Activated T-cell treated with anti-CD3 and anti-CD28 coated beads, Interleukin-2, amount 50 U/mL, for 48 hours (primary cell): ENCODE measurements at regions not wholly inside any gene's neighbourhood (a gene's known extent, or its start where the extent isn't known, plus 50 kb on each side); places are given as distances from the start of the nearest gene placed in this dataset.
"Not testable (repeated sequence)": the region's sequence is repeated elsewhere in the genome, so short reads cannot be mapped to it uniquely, and the experiment has no call there.

ENCODE experiments used
- DNase-seq, 2 experiments: peaks; one replicate each; pipeline ENCODE4 v3.0.0-alpha.2; 2020

DNA sequence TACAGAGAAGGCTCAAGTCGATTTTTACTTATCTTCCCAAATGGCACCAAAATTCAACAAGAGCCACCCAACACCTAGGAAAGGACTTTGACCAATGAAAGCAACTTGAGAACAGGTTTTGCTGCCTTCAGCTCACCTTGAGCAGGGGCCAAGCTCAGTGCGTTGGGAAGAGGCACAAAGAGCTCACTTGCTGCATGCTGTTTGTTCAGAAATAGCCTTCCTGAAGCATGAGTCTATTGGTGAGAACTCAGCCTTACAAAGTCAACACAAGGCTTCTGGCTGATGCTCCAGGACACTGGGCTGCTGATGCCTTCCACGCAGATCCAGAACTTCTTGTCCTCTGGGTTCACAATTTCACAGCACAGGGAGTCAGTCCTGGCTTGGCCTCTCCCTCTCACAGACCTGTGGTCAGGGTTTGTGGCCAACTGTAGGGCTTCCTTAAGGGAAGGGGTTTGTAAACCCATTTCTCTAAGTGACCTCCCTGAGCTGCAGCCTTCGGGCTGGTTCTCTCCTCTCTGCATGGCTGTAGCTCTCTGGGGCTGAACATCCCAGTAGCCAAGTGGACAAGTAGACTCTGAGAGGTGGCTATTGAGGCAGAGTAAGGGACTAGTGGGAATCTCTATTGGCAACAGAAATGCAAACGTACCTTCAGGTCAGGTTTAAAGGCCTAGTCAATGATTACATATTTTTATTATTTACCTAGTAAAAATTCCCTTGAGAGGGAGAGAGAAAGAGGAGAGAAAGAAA lies 124.7 kb upstream of the GATA6 start:
- no peak for DNase-seq

DNA sequence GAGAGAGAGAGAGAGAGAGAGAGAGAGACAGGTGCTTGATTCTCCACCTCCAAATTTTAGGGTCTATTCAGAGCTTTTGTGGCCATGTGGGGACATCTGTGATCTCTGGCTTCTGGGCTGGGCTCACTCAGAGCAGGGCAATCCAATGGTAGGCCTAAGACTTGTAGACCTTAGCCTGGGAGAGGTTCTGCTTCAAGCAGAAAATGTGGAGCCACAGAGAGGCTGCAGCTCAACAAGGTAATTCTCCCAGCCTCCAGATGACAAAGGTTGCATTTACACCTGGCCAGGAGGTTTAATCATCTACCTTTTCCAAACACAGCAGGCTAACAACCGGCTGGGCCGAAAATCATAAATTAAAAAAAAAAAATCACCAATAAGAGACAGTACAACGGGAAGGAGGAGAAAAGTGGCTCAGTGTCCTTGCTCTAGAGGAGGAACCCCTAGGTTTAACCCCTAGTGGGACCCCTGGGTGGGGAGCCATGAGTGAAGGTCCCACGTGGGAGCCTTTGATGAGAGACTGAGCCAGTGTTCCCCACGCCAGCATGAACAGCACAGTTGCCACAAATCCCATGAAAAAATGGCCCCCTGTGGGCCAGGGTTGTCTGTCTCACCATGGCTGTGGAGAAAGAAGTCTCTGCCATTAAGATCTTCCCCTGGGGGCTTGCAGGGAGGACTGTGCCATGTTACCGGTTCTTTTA lies 124.0 kb upstream of the GATA6 start:
- DNase-seq: no peak

- no peak for DNase-seq
Observed at GRCh38 chr18:22046473-22046872, 122.9 kb upstream of the GATA6 start.

GRCh38 chr18:22047485-22047884 lies 121.9 kb upstream of the GATA6 start:
- DNase-seq: no peak

- DNase-seq: no peak
Observed at GRCh38 chr18:22048221-22048620, 121.2 kb upstream of the GATA6 start.

- DNase-seq: no peak
Observed at GRCh38 chr18:22048932-22049615, 120.3 kb upstream of the GATA6 start.

DNA sequence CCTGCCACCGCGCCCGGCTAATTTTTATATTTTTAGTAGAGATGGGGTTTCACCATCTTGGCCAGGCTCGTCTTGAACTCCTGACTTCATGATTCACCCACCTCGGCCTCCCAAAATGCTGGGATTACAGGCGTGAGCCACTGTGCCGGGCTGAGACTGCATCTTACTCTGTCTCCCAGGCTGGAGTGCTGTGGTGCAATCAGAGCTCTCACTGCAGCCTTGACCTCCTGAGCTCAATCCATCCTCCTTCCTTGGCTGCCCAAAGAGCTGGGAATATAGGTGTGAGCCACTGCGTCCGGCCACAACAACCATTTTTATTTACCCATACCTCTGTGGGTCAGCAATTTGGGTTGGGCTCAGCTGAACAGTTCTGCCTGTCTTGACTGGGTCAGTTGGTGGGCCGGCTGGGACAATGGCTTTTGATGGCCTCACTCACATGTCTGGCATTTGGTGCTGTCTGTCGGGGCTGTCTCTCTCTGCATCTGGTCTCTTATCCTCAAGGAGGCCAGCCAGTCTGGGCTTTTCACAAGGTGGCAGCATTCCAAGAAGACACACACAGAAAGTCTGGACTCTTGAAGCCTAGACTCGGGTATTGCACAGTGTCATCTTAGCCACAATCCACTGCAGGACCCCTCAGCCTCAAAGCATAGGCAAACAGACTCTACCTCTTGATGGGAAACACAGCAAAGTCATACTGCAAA lies 116.8 kb upstream of the GATA6 start:
- no peak for DNase-seq

GRCh38 chr18:22055466-22056238 lies 113.7 kb upstream of the GATA6 start:
- DNase-seq: no peak

GRCh38 chr18:22056950-22057349 lies 112.4 kb upstream of the GATA6 start:
- no peak for DNase-seq

GRCh38 chr18:22057908-22058527 lies 111.4 kb upstream of the GATA6 start:
- no peak for DNase-seq

DNA sequence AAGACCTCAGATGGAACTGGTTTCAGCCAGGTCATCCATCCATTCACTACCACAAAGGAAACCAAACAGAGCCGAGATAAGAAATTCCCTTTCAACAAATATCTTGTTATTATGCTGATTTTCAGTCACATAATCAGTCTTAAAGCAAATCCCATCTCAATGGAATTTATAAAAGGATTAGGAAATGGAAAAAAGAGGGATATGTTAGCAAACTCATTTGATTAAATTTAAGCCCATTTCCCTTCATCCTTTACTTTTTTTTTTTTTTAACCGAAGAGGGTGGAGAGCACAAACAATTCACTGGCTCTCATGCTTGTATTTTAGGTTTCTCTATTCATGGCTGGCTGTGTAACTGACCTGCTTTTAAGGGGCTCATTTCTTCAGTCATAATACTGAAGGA lies 109.0 kb upstream of the GATA6 start:
- DNase-seq: no peak

GRCh38 chr18:22063102-22063501 lies 106.3 kb upstream of the GATA6 start:
- DNase-seq: no peak

DNA sequence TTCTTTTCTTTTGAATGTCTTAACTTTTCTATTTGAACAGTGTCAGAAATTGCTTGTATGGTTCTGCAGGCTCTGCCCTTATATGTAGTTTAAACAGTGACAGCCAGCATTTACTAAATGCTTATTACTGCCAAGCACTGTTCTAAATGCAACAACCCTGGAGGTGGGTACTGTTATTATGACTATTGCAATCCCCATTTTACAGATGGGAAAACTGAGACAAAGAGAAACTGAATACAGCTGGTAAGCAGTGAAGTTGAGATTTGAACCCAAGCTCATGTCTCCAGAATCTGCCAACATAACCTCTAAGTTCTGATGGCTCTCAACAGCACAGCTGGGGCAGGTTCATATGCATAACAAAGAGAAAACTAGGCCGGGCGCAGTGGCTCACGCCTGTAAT lies 105.7 kb upstream of the GATA6 start:
- DNase-seq: no peak

- no peak for DNase-seq
Observed at GRCh38 chr18:22064581-22064980, 104.8 kb upstream of the GATA6 start.

- DNase-seq: no peak
Observed at GRCh38 chr18:22065311-22065710, 104.1 kb upstream of the GATA6 start.

DNA sequence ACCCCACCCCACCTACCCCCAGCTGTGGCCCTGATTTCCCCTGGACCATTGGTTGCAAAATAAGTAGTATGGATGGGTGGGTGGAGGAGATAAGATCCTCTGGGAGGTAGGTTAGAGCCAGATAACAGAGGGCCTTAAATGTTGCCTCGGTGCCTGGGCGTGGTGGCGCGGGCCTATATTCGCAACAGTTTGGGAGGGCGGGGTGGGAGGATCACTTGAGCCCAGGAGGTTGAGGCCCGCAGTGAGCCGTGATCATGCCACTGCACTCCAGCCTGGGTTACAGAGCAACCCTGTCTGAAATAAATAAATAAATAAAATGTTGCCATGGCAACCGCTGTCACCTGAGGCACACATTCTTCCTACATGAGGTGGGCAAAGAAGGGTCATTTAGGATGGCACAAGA lies 103.3 kb upstream of the GATA6 start:
- no peak for DNase-seq

- DNase-seq: no peak
Observed at GRCh38 chr18:22067109-22067508, 102.3 kb upstream of the GATA6 start.

DNA sequence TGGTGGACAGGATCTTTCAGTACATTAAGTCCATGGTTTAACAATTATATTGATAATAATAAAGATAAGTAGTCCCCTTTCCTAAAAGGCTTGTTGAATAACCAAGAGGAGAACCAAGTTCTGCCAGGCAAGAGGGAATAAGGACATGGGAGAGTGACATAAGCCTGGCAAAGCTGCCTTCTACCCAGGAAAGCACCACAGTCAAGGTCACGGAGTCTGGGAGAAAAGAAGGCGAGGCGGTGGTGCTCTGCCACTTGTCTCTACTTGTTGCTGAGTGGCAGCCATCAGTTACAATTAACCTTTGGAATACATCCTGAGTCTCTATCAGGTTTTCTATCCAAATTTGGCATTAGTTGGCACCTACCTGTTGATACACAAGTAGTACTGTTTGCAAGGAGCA lies 101.7 kb upstream of the GATA6 start:
- DNase-seq: no peak

DNA sequence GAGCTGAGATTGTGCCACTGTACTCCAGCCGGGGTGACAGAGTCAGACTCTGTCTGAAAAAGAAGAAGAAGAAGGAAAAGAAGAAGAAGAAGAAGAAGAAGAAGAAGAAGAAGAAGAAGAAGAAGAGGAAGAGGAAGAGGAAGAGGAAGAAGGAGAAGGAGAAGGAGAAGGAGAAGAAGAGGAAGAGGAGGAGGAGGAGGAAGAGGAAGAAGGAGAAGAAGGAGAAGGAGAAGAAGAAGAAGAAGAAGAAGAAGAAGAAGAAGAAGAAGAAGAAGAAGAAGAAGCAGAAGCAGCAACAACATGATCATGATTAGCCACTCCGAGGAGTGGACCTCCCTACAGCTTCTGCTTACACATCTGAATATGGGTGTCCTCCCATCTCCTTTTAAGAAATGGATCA lies 100.6 kb upstream of the GATA6 start:
- DNase-seq: not testable (repeated sequence)

DNA sequence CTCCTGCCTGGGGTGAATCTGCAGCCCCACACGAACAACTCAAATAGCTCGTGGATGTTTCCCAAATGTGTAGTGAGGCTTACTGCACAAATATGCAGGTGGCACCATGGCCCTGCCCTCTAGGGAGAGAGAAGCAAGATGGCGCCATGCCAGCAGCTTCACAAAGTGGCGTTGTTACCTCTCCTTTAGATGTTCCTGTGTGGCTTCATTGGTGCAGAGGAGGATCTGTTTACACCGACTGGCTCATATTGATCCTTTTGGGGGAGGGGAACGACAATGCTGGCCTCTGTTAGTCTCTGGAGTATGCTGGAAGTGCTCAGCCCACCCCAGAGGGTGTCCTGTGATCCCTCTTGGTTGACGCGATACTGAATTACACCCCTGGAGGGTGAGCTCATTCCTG lies 99.5 kb upstream of the GATA6 start:
- DNase-seq: no peak

GRCh38 chr18:22073411-22073810 lies 96.0 kb upstream of the GATA6 start:
- no peak for DNase-seq
